Naive thymus-derived CD8-positive, alpha-beta T cell (primary cell): ENCODE measurements at regions not wholly inside any gene's neighbourhood (a gene's known extent, or its start where the extent isn't known, plus 50 kb on each side); places are given as distances from the start of the nearest gene placed in this dataset.

ENCODE experiments used
- ATAC-seq, 2 donors: fragments of 150-1000 bp; cut with Tn5 transposase in 1 of 2; sonication (Bioruptor Pico), chemical (Tn5 transposase) in 1 of 2; 1 replicate in 1 of 2; 2 replicates in 1 of 2; pipeline ENCODE4 v1.10.0; 2021; ENCODE audit warnings: mild to moderate bottlenecking in 2 of 2, moderate library complexity in 2 of 2
- POLR2A ChIA-PET: fragments of 350-600 bp; sonication (Branson Sonifier 250); formaldehyde crosslinking; loops from one replicate; lab custom pipeline; 2021; ENCODE audit warnings: antibody characterized with exemption; lab: Charles Lee
- DNase-seq, 10 donors: peaks; one replicate each; pipeline versions ENCODE4 v3.0.0 to v3.0.0-alpha.2; 2020 to 2022
- H3K27ac Mint-ChIP-seq, 10 donors: one replicate each; pipeline ENCODE4 v1.8.0; 2020 to 2022; ENCODE audit warnings: mild to moderate bottlenecking in 10 of 10, mixed read lengths in 10 of 10, moderate library complexity in 4 of 10, inconsistent platforms in 1 of 10
- H3K27me3 Mint-ChIP-seq, 5 donors: one replicate each; pipeline ENCODE4 v1.8.0; 2021 to 2022; ENCODE audit warnings: mixed read lengths in 5 of 5
- H3K36me3 Mint-ChIP-seq, 3 donors: one replicate each; pipeline ENCODE4 v1.8.0; 2020 to 2022; ENCODE audit warnings: mixed read lengths in 3 of 3, mild to moderate bottlenecking in 2 of 3, inconsistent platforms in 1 of 3
- H3K4me1 Mint-ChIP-seq, 4 donors: one replicate each; pipeline ENCODE4 v1.8.0; 2021 to 2022; ENCODE audit warnings: mixed read lengths in 4 of 4
- H3K4me3 Mint-ChIP-seq, 10 donors: one replicate each; pipeline ENCODE4 v1.8.0; 2020 to 2022; ENCODE audit warnings: mild to moderate bottlenecking in 10 of 10, mixed read lengths in 10 of 10, moderate library complexity in 6 of 10, inconsistent platforms in 1 of 10
- H3K9me3 Mint-ChIP-seq, 9 donors: one replicate each; pipeline ENCODE4 v1.8.0; 2020 to 2022; ENCODE audit warnings: mixed read lengths in 9 of 9, mild to moderate bottlenecking in 3 of 9, inconsistent platforms in 1 of 9, moderate library complexity in 1 of 9

DNA sequence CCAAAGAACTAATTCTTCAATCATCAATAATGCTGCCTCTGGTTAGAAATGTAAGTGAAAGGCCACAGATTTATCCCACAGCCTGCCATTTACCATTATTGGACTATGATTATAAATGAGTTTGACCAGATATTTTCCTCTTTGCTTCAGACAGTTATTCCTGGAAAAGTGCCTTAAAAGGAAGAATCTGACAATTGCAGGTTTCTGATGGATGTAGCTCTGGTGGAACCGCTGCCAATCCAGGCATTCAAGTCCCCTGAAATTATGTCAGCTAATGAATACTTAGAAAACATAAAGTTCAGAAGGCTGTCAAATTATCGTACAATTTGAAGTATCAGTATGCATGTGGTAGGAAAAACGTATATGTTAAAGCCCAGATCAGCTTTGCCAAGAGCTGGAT is 78.2 kb upstream of the NR4A3 start:
- H3K27me3 Mint-ChIP-seq: peaks cover 0 to 1% (median 0%) of the 10 kb centered on the region in 5 donors
- no peaks in the 10 kb centered on the region for H3K9me3 Mint-ChIP-seq
- no peak overlapping the region for H3K27ac Mint-ChIP-seq
- no peak for DNase-seq
- H3K36me3 Mint-ChIP-seq: no peaks in the 10 kb centered on the region
- no peak for ATAC-seq
- POLR2A ChIA-PET: no interaction called here
- peaks cover 0 to 5% (median 0%) of the 10 kb centered on the region in 4 donors for H3K4me1 Mint-ChIP-seq
- no peak overlapping the region for H3K4me3 Mint-ChIP-seq

GRCh38 chr9:99744132-99744531 is 77.6 kb upstream of the NR4A3 start:
- H3K27ac Mint-ChIP-seq: no peak overlapping the region
- POLR2A ChIA-PET: no interaction called here
- no peaks in the 10 kb centered on the region for H3K36me3 Mint-ChIP-seq
- H3K27me3 Mint-ChIP-seq: peaks cover 0 to 1% (median 0%) of the 10 kb centered on the region in 5 donors
- DNase-seq (no peak), ATAC-seq (no peak)
- H3K9me3 Mint-ChIP-seq: no peaks in the 10 kb centered on the region
- H3K4me1 Mint-ChIP-seq: peaks cover 0 to 5% (median 0%) of the 10 kb centered on the region in 4 donors
- H3K4me3 Mint-ChIP-seq: no peak overlapping the region

- Mint-ChIP-seq H3K27me3 (peaks cover 0 to 1% (median 0%) of the 10 kb centered on the region in 5 donors), H3K4me3 (no peak overlapping the region), H3K27ac (no peak overlapping the region), H3K36me3 (no peaks in the 10 kb centered on the region), H3K9me3 (no peaks in the 10 kb centered on the region), H3K4me1 (peaks cover 0 to 5% (median 0%) of the 10 kb centered on the region in 4 donors)
- ATAC-seq (no peak), DNase-seq (no peak)
- POLR2A ChIA-PET: no interaction called here
Measured at GRCh38 chr9:99745085-99745484, 76.6 kb upstream of the NR4A3 start.

- Mint-ChIP-seq H3K4me1 (peaks cover 0 to 5% (median 0%) of the 10 kb centered on the region in 4 donors), H3K4me3 (no peak overlapping the region), H3K9me3 (no peaks in the 10 kb centered on the region), H3K27ac (no peak overlapping the region), H3K27me3 (peaks cover 0 to 1% (median 0%) of the 10 kb centered on the region in 5 donors), H3K36me3 (no peaks in the 10 kb centered on the region)
- POLR2A ChIA-PET: no interaction called here
- DNase-seq (no peak), ATAC-seq (no peak)
Measured at GRCh38 chr9:99746406-99746805, 75.3 kb upstream of the NR4A3 start.

DNA sequence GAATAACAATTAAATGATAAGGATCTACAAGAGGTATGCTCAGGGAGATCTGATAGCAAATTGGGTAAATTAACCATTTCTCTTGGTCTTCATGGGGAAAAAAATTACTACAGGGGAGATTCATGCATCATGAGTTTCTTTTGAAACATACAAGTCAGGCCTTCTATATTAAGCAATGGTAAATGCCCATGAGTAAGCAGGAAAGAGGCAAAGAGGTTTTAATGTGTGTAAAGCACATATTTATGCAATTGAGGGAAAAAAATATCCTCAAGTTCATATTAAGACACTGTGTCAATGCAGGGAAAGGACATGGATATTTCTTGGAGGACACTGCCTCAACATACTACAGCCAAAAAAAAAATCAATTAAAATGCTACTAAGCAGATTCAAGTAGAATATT is 73.4 kb upstream of the NR4A3 start:
- POLR2A ChIA-PET: no interaction called here
- ATAC-seq: no peak
- no peak overlapping the region for H3K4me3 Mint-ChIP-seq
- peaks cover 0 to 5% (median 0%) of the 10 kb centered on the region in 4 donors for H3K4me1 Mint-ChIP-seq
- H3K9me3 Mint-ChIP-seq: no peaks in the 10 kb centered on the region
- H3K36me3 Mint-ChIP-seq: no peaks in the 10 kb centered on the region
- DNase-seq: no peak
- peaks cover 0 to 1% (median 0%) of the 10 kb centered on the region in 5 donors for H3K27me3 Mint-ChIP-seq
- no peak overlapping the region for H3K27ac Mint-ChIP-seq

- Mint-ChIP-seq H3K4me1 (peaks cover 0 to 5% (median 0%) of the 10 kb centered on the region in 4 donors), H3K4me3 (no peak overlapping the region), H3K36me3 (no peaks in the 10 kb centered on the region), H3K27ac (no peak overlapping the region), H3K9me3 (no peaks in the 10 kb centered on the region), H3K27me3 (peaks cover 0 to 1% (median 0%) of the 10 kb centered on the region in 5 donors)
- no peak for DNase-seq
- no peak for ATAC-seq
- POLR2A ChIA-PET: no interaction called here
Measured at GRCh38 chr9:99748676-99749075, 73.0 kb upstream of the NR4A3 start.

DNA sequence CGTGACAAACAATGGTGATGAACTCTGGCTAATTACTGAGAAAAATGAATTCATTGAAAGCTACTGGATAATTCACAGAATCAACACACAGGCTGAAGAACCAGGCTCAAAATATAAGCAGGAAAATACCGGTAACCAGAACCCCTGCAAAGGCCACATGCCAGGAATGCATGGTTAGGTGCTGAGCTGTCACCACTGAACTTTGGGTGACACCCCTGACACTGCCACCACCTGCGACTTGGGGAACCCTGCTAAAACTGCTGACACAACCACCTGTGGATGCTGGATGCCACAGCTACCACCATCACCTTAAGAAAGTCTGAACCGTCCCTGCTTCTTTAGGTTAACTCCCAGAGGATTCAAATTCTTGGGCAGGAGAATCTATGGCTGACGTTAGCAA is 72.0 kb upstream of the NR4A3 start:
- no peak for ATAC-seq
- Mint-ChIP-seq H3K9me3 (no peaks in the 10 kb centered on the region), H3K36me3 (no peaks in the 10 kb centered on the region), H3K4me1 (peaks cover 0 to 5% (median 0%) of the 10 kb centered on the region in 4 donors), H3K27me3 (peaks cover 0 to 3% (median 0%) of the 10 kb centered on the region in 5 donors), H3K27ac (no peak overlapping the region), H3K4me3 (no peak overlapping the region)
- POLR2A ChIA-PET: no interaction called here
- no peak for DNase-seq

DNA sequence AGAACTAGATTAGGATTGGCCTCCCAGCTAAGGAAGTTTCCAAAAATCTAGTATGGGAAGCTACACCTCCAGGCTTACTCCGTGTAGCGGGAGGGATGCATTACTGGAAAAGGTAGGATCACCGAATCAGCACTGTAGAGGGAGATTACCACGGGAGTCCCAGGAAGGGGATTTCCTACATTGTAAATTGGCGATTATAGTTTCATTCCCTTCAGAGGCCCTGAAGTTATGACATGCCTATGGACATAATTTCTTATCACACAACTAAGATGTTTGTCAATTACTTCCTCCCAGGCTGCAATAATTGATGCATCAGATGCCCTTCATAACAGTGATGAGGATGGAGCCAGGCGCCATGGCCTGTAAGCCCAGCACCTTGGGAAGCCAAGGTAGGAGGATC is 71.2 kb upstream of the NR4A3 start:
- Mint-ChIP-seq H3K27ac (no peak overlapping the region), H3K4me1 (peaks cover 0 to 5% (median 0%) of the 10 kb centered on the region in 4 donors), H3K27me3 (peaks cover 0 to 3% (median 0%) of the 10 kb centered on the region in 5 donors), H3K36me3 (no peaks in the 10 kb centered on the region), H3K4me3 (no peak overlapping the region), H3K9me3 (no peaks in the 10 kb centered on the region)
- DNase-seq: no peak
- POLR2A ChIA-PET: interaction anchor here (0.7 kb wide), 1 partner anchor 87 kb away, joined by 5 read pairs; no protein-coding TSS in a partner anchor
- ATAC-seq: no peak

GRCh38 chr9:99752417-99753109 is 69.1 kb upstream of the NR4A3 start:
- H3K27me3 Mint-ChIP-seq: peaks cover 0 to 2% (median 0%) of the 10 kb centered on the region in 5 donors
- no peaks in the 10 kb centered on the region for H3K4me1 Mint-ChIP-seq
- H3K27ac Mint-ChIP-seq: no peak overlapping the region
- no peak for ATAC-seq
- no peak overlapping the region for H3K4me3 Mint-ChIP-seq
- DNase-seq: no peak
- H3K9me3 Mint-ChIP-seq: no peaks in the 10 kb centered on the region
- no peaks in the 10 kb centered on the region for H3K36me3 Mint-ChIP-seq
- POLR2A ChIA-PET: no interaction called here

GRCh38 chr9:99753436-99753835 is 68.2 kb upstream of the NR4A3 start:
- Mint-ChIP-seq H3K27me3 (peaks cover 0 to 2% (median 0%) of the 10 kb centered on the region in 5 donors), H3K4me3 (no peak overlapping the region), H3K27ac (no peak overlapping the region), H3K4me1 (no peaks in the 10 kb centered on the region), H3K36me3 (no peaks in the 10 kb centered on the region), H3K9me3 (no peaks in the 10 kb centered on the region)
- POLR2A ChIA-PET: no interaction called here
- DNase-seq (no peak), ATAC-seq (no peak)

GRCh38 chr9:99760421-99760820 is 61.3 kb upstream of the NR4A3 start:
- H3K9me3 Mint-ChIP-seq: peaks cover 0 to 5% (median 0%) of the 10 kb centered on the region in 9 donors
- no peak overlapping the region for H3K4me3 Mint-ChIP-seq
- no peak for DNase-seq
- ATAC-seq: no peak
- H3K36me3 Mint-ChIP-seq: no peaks in the 10 kb centered on the region
- POLR2A ChIA-PET: no interaction called here
- H3K27me3 Mint-ChIP-seq: peaks cover 2 to 6% (median 4%) of the 10 kb centered on the region in 5 donors
- no peak overlapping the region for H3K27ac Mint-ChIP-seq
- peaks cover 0 to 1% (median 0%) of the 10 kb centered on the region in 4 donors for H3K4me1 Mint-ChIP-seq

DNA sequence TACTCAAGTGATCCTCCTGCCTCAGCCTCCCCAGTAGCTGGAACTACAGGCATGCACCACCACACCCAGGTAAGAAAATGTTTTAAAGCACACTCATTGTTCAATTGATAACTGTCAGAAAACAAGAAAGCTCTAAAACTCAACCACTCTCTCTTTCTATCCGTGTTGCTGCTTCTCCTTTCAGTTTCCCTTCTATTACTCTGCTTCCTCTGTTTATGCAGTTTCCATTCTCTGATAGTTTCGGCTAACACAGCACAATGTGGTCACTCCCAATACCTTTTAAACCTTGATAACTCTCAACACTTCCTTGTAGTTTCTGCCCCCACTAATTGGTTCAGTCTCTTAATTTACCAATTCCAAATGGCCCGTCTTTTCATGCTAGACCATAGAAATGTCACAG is 59.2 kb upstream of the NR4A3 start:
- H3K27me3 Mint-ChIP-seq: peaks cover 2 to 9% (median 4%) of the 10 kb centered on the region in 5 donors
- no peak overlapping the region for H3K4me3 Mint-ChIP-seq
- H3K4me1 Mint-ChIP-seq: peaks cover 0 to 1% (median 0%) of the 10 kb centered on the region in 4 donors
- POLR2A ChIA-PET: no interaction called here
- H3K9me3 Mint-ChIP-seq: peaks cover 0 to 5% (median 0%) of the 10 kb centered on the region in 9 donors
- DNase-seq (no peak), ATAC-seq (no peak)
- no peak overlapping the region for H3K27ac Mint-ChIP-seq
- no peaks in the 10 kb centered on the region for H3K36me3 Mint-ChIP-seq
